GM12878 (cell line): ENCODE measurements at regions not wholly inside any gene's neighbourhood (a gene's known extent, or its start where the extent isn't known, plus 50 kb on each side); places are given as distances from the start of the nearest gene placed in this dataset.

ENCODE experiments used
- ATAC-seq: fragments of 200-7000 bp; cut with Tn5 transposase; 3 replicates; pipeline ENCODE4 v1.9.1; 2020; ENCODE audit warnings: mild to moderate bottlenecking, moderate library complexity
- BruUV-seq: library from RNA; stranded (reverse); fragments of 400-500 nt; replicated peaks from 2 replicates; lab custom pipeline; 2021; lab: Mats Ljungman, UMichigan
- CTCF ChIA-PET: fragments of 300-600 bp; sonication (Branson Sonifier 250); formaldehyde crosslinking; extraction: SDS; loops from one replicate; lab custom pipeline; 2021; ENCODE audit warnings: inconsistent platforms; lab: Yijun Ruan, JAX
- POLR2A ChIA-PET: fragments of 350-600 bp; formaldehyde crosslinking; extraction: SDS; loops from one replicate; lab custom pipeline; 2021; ENCODE audit warnings: inconsistent platforms; lab: Charles Lee
- RAD21 ChIA-PET: fragments of 300-600 bp; sonication (Branson Sonifier 250); formaldehyde crosslinking; loops from one replicate; lab custom pipeline; 2023; ENCODE audit warnings: antibody characterized with exemption; ENCODE audit not compliant: unreplicated experiment; lab: Charles Lee
- SMC1A ChIA-PET: fragments of 300-600 bp; sonication (Branson Sonifier 250); formaldehyde crosslinking; loops from one replicate; lab custom pipeline; 2023; ENCODE audit not compliant: unreplicated experiment, uncharacterized antibody; lab: Charles Lee
- DNase-seq: peaks from one replicate; pipeline ENCODE4 v3.0.0-alpha.2; 2011; ENCODE audit warnings: low read depth, low spot score
- FAIRE-seq: peaks from 3 replicates; lab custom pipeline; 2011; peaks lifted over from hg19 to GRCh38; lab: Jason Lieb, UNC
- H2AFZ ChIP-seq: 2 replicates; pipeline ENCODE4 v1.6.0; 2011; ENCODE audit warnings: low read depth, low read length, control low read depth; ENCODE audit not compliant: control insufficient read depth
- H3K27ac ChIP-seq: 2 replicates; pipeline ENCODE4 v1.5.1; 2011; ENCODE audit warnings: control low read depth; ENCODE audit not compliant: control insufficient read depth, insufficient read depth
- H3K27me3 ChIP-seq, 2 experiments: replicated peaks in 1 of 2; 2 replicates each; pipeline versions ENCODE4 v1.6.0 to v1.6.1; 2011; ENCODE audit warnings: low read length in 1 of 2; ENCODE audit not compliant: control insufficient read depth in 2 of 2, insufficient read depth in 2 of 2
- H3K36me3 ChIP-seq, 2 experiments: 2 replicates each; pipeline ENCODE4 v1.5.1; 2011; ENCODE audit warnings: low read length in 1 of 2; ENCODE audit not compliant: control insufficient read depth in 2 of 2, insufficient read depth in 2 of 2
- H3K4me1 ChIP-seq: 2 replicates; pipeline ENCODE4 v1.6.1; 2011; ENCODE audit warnings: mild to moderate bottlenecking, low read length, moderate library complexity, mixed read lengths; ENCODE audit not compliant: control insufficient read depth, insufficient read depth
- H3K4me2 ChIP-seq: 2 replicates; pipeline ENCODE4 v1.6.0; 2011; ENCODE audit warnings: control low read depth; ENCODE audit not compliant: control insufficient read depth, insufficient read depth
- H3K4me3 ChIP-seq: fragments of 200-600 bp; sonication (generic); 2 replicates; pipeline ENCODE4 v1.5.1; 2016
- H3K79me2 ChIP-seq: 2 replicates; pipeline ENCODE4 v1.6.0; 2011; ENCODE audit warnings: low read length; ENCODE audit not compliant: control insufficient read depth, insufficient read depth
- H3K9ac ChIP-seq: 2 replicates; pipeline ENCODE4 v1.8.0; 2011; ENCODE audit warnings: low read length, control low read depth, mixed read lengths; ENCODE audit not compliant: control insufficient read depth, insufficient read depth
- H3K9me3 ChIP-seq: replicated peaks from 3 replicates; pipeline ENCODE4 v1.5.1; 2011; ENCODE audit warnings: mild to moderate bottlenecking, low read length; ENCODE audit not compliant: control insufficient read depth, insufficient read depth
- H4K20me1 ChIP-seq: 2 replicates; pipeline ENCODE4 v1.6.0; 2011; ENCODE audit not compliant: control insufficient read depth, insufficient read depth
- BMI1 ChIP-seq: fragments of 450-650 bp; IDR thresholded peaks from 2 replicates; pipeline ENCODE4 v1.6.1; 2016; ENCODE audit warnings: mild to moderate bottlenecking, moderate library complexity, borderline replicate concordance
- IKZF2 ChIP-seq, 2 experiments: fragments of 450-650 bp; IDR thresholded peaks; 2 replicates each; pipeline ENCODE4 v1.6.1; 2017; ENCODE audit warnings: mild to moderate bottlenecking in 2 of 2, moderate library complexity in 2 of 2
- JUND ChIP-seq: IDR thresholded peaks from 2 replicates; pipeline ENCODE4 v1.6.1; 2012; ENCODE audit warnings: low read depth, mild to moderate bottlenecking, low read length, improper control_type of control experiment, moderate library complexity
- KLF5 ChIP-seq: fragments of 450-650 bp; IDR thresholded peaks from 2 replicates; pipeline ENCODE4 v1.6.1; 2014; ENCODE audit warnings: mild to moderate bottlenecking; ENCODE audit not compliant: partially characterized antibody
- NR2C1 ChIP-seq: fragments of 450-650 bp; IDR thresholded peaks from 2 replicates; pipeline ENCODE4 v1.6.1; 2017; ENCODE audit warnings: antibody characterized with exemption, mild to moderate bottlenecking, moderate library complexity
- NR2F1 ChIP-seq: fragments of 450-650 bp; conservative IDR thresholded peaks from 2 replicates; pipeline ENCODE4 v1.6.1; 2017; ENCODE audit warnings: mild to moderate bottlenecking
- PML ChIP-seq: IDR thresholded peaks from 2 replicates; pipeline ENCODE4 v1.6.1; 2012; ENCODE audit warnings: low read length, inconsistent platforms
- RBBP5 ChIP-seq: fragments of 200-600 bp; sonication (generic); conservative IDR thresholded peaks from 2 replicates; pipeline ENCODE4 v1.6.1; 2016
- SIX5 ChIP-seq: IDR thresholded peaks from 2 replicates; pipeline ENCODE4 v1.6.1; 2011; ENCODE audit warnings: mild to moderate bottlenecking, low read depth, low read length, moderate library complexity; ENCODE audit not compliant: severe bottlenecking
- SP1 ChIP-seq: IDR thresholded peaks from one replicate; pipeline ENCODE4 v1.6.1; 2011; ENCODE audit warnings: low read depth, low read length
- SREBF2 ChIP-seq: IDR thresholded peaks from 2 replicates; pipeline ENCODE4 v1.6.1; 2012; ENCODE audit warnings: mild to moderate bottlenecking, low read length
- STAT1 ChIP-seq: fragments of 450-650 bp; conservative IDR thresholded peaks from 2 replicates; pipeline ENCODE4 v1.6.1; 2014; ENCODE audit warnings: antibody characterized with exemption, mild to moderate bottlenecking
- SUPT20H ChIP-seq: IDR thresholded peaks from 2 replicates; pipeline ENCODE4 v1.6.1; 2011; ENCODE audit warnings: low read depth, mild to moderate bottlenecking, low read length, moderate library complexity, borderline replicate concordance; ENCODE audit not compliant: control insufficient read depth
- TCF7 ChIP-seq: IDR thresholded peaks from 2 replicates; pipeline ENCODE4 v1.6.1; 2014; ENCODE audit warnings: antibody characterized with exemption, borderline replicate concordance
- ZNF274 ChIP-seq: IDR thresholded peaks from one replicate; pipeline ENCODE4 v1.8.0; 2011; ENCODE audit not compliant: insufficient read length, insufficient read depth
- ZNF384 ChIP-seq: IDR thresholded peaks from 2 replicates; pipeline ENCODE4 v1.6.1; 2012; ENCODE audit warnings: low read depth, mild to moderate bottlenecking, low read length, improper control_type of control experiment, borderline replicate concordance
- WGBS: methylation state at CpG from one replicate; pipeline ENCODE4 v1.1.6; 2016; ENCODE audit warnings: low lambda C conversion rate; ENCODE audit not compliant: insufficient replicate concordance, insufficient coverage; ENCODE audit errors: missing lambda C conversion rate; 5-methylcytosine and 5-hydroxymethylcytosine counted together
- in situ Hi-C: fragments of 300-500 bp; cut with MboI; formaldehyde crosslinking; loops from 9 replicates; pipeline ENCODE4 v1.14.3; 2018; ENCODE audit warnings: mixed read lengths
- intact Hi-C: fragments of 100-400 bp; cut with micrococcal nuclease; formaldehyde crosslinking; loops from one replicate; pipeline ENCODE4 v1.14.2; 2022; ENCODE audit not compliant: unreplicated experiment
- TF ChIP-seq, protein P1 (sequence below): fragments of 450-650 bp; IDR thresholded peaks from 2 replicates; pipeline ENCODE4 v1.6.1; 2017; ENCODE audit warnings: mild to moderate bottlenecking, low read depth, inconsistent platforms; ENCODE audit not compliant: poor library complexity, severe bottlenecking
- TF ChIP-seq, protein P2 (sequence below): IDR thresholded peaks from 2 replicates; pipeline ENCODE4 v1.6.1; 2012; ENCODE audit warnings: mild to moderate bottlenecking, low read depth, low read length

DNA sequence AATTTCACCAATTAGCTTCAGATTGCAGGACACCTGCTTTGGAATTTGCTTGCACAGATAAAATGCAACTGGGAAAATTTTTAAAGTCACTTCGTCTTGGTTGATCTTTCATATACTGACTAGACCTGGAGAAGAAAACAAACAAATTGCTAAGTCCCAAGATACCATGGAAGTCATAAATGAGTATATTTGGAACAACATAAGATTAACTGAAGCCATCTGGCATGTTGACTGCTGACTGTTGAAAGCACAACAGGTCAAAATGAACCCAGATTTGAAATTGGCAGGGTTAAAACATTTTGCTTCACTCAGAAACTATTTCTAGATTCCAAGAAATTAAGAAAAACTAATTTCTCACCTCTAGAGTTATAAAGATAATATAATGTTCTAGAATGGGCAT is 470.7 kb downstream of the LPIN1 start:
- Histone ChIP-seq H3K4me1 (no peaks in the 10 kb centered on the region), H3K9ac (no peak overlapping the region), H3K4me3 (no peak overlapping the region), H3K27ac (no peak overlapping the region), H3K27me3 (no peaks in the 10 kb centered on the region), H2AFZ (no peak overlapping the region), H4K20me1 (no peaks in the 10 kb centered on the region), H3K79me2 (no peaks in the 10 kb centered on the region), H3K9me3 (peaks cover 3% of the 10 kb centered on the region; the same call in 2 of the 3 replicates), H3K4me2 (no peak overlapping the region), H3K36me3 (no peaks in the 10 kb centered on the region)
- 47% methylated on average over 1 of the region's 1 CpG for WGBS
- in situ Hi-C loops (no loop called here), intact Hi-C loops (no loop called here)
- no peak for DNase-seq
- RAD21 ChIA-PET, result no interaction called here
- BruUV-seq, result no TSS peak
- POLR2A ChIA-PET, result interaction anchor here (0.6 kb wide), 1 partner anchor 121 kb away, joined by 7 read pairs; no protein-coding TSS in a partner anchor
- CTCF ChIA-PET, result interaction anchor here (0.7 kb wide), 1 partner anchor 114 kb away, joined by 3 read pairs; no protein-coding TSS in a partner anchor
- FAIRE-seq, result no peak
- ATAC-seq, result no peak
- SMC1A ChIA-PET, result no interaction called here
- TF ChIP-seq JUND, result no peak
- TF ChIP-seq BMI1, result no peak
- TF ChIP-seq RBBP5, result no peak
- no peak for TF ChIP-seq STAT1
- TF ChIP-seq SUPT20H, result no peak
- TF ChIP-seq, protein P1, sequence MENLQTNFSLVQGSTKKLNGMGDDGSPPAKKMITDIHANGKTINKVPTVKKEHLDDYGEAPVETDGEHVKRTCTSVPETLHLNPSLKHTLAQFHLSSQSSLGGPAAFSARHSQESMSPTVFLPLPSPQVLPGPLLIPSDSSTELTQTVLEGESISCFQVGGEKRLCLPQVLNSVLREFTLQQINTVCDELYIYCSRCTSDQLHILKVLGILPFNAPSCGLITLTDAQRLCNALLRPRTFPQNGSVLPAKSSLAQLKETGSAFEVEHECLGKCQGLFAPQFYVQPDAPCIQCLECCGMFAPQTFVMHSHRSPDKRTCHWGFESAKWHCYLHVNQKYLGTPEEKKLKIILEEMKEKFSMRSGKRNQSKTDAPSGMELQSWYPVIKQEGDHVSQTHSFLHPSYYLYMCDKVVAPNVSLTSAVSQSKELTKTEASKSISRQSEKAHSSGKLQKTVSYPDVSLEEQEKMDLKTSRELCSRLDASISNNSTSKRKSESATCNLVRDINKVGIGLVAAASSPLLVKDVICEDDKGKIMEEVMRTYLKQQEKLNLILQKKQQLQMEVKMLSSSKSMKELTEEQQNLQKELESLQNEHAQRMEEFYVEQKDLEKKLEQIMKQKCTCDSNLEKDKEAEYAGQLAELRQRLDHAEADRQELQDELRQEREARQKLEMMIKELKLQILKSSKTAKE, result no peak
- TF ChIP-seq ZNF274, result no peak
- no peak for TF ChIP-seq TCF7
- TF ChIP-seq NR2F1, result no peak
- no peak for TF ChIP-seq ZNF384
- TF ChIP-seq, protein P2, sequence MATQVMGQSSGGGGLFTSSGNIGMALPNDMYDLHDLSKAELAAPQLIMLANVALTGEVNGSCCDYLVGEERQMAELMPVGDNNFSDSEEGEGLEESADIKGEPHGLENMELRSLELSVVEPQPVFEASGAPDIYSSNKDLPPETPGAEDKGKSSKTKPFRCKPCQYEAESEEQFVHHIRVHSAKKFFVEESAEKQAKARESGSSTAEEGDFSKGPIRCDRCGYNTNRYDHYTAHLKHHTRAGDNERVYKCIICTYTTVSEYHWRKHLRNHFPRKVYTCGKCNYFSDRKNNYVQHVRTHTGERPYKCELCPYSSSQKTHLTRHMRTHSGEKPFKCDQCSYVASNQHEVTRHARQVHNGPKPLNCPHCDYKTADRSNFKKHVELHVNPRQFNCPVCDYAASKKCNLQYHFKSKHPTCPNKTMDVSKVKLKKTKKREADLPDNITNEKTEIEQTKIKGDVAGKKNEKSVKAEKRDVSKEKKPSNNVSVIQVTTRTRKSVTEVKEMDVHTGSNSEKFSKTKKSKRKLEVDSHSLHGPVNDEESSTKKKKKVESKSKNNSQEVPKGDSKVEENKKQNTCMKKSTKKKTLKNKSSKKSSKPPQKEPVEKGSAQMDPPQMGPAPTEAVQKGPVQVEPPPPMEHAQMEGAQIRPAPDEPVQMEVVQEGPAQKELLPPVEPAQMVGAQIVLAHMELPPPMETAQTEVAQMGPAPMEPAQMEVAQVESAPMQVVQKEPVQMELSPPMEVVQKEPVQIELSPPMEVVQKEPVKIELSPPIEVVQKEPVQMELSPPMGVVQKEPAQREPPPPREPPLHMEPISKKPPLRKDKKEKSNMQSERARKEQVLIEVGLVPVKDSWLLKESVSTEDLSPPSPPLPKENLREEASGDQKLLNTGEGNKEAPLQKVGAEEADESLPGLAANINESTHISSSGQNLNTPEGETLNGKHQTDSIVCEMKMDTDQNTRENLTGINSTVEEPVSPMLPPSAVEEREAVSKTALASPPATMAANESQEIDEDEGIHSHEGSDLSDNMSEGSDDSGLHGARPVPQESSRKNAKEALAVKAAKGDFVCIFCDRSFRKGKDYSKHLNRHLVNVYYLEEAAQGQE, result no peak
- no peak for TF ChIP-seq SREBF2
- no peak for TF ChIP-seq SP1
- no peak for TF ChIP-seq KLF5
- TF ChIP-seq IKZF2 (IDR thresholded peaks at IDR 0.05), result no peak
- no peak for TF ChIP-seq SIX5
- TF ChIP-seq NR2C1, result no peak
- TF ChIP-seq PML, result no peak
